Hepatic stellate cell (primary cell): ENCODE measurements at regions not wholly inside any gene's neighbourhood (a gene's known extent, or its start where the extent isn't known, plus 50 kb on each side); places are given as distances from the start of the nearest gene placed in this dataset.

ENCODE experiments used
- DNase-seq: peaks from one replicate; pipeline ENCODE4 v3.0.0; 2011; ENCODE audit warnings: low spot score

DNA sequence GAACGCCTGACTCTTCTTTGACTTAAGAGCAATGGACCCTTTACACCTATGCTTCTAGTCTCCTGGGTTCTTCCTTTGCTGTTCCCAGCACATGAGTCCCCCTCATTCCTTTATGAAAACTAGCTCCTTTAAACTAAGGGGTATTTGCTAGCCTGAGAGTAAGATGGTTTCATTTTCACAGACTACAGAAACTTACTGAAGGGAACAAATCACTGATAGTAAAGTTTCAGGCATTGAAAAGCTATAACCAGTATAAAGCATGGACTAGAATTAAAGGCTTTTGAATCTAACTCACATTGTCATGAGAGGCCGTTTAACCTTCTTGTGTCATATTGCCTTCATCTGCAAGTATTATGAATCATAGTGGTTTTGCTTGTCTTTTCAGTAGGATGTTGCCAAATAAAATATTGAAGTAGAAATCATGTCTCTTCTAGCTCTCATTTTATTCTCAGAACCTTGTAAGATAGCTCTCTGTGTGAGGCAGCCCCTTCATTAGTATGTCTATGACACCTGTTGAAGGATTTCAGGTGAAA lies 765.9 kb downstream of the NR2F2 start:
- DNase-seq, result no peak

DNA sequence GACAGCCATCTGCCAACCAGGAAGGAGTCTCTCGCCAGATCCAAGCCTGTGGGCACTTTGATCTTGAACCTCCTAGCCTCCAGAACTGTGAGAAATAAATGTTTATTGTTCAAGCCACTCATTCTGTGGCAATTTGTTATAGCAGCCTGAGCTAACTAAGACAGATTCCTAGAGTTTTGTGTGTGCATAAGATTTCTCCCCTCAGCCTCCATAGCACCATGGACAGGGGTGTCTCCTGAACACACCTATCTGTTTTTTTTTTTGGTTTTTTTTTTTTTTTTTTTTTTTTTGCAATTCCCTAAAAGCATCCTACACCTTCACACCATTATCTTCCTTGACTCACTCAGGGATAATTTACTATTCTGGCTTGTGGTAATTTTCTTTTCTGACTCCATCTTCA lies 768.5 kb downstream of the NR2F2 start:
- DNase-seq, result no peak

DNA sequence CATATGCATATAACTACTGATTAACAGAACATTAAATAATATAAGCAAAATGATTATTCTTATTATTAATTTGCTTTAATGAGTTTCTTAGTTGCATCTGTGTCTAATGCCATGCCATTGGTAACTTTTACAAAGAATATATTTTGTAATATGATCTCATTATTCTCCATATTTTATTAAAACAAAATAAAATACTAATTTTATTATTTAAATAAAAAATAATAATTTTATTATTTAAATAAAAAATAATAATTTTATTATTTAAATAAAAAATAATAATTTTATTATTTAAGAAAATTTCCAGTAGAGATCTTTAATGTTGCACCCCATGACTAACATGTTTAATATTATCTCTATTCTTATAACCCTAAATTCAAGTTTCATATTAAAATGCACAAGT lies 771.1 kb downstream of the NR2F2 start:
- DNase-seq, result no peak

DNA sequence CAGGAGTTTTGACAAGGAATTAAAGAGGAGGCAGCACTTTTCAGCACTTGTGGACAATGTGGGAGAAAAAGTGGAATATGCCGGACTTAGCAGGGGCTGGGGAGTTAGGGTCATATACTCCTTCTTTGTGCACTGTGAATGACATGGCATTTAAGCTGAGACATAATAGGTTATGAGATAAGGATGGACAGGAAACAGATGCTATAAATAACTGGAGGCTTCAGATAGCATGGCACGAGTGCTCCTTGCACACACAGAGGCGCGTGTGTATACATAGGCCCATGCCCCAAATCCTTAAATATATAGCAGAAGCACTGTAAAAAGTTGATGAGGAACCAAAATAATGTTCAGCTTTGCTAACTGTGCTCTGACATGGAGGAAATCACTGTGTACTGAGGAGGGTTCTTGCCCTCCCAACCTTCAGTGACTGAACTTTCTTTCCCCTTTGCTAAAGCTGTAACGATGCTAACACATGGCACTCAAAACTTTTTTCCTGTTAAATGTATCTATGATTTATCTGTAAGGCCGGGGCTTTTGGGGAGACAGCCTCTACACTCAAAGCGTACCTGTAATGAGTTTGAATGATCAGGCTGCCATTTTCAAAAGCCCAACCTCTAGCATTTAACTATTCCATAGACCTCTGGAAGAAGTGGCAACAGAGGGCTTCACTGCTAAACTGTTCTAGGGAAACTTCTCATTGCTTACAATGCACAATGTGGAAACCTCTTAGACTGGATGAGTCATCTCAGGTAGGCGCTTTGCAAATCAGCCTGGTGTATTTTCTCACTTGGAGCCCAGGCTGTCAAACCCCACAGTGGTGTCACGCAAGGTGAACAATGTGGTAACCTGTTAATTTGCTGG lies 784.6 kb downstream of the NR2F2 start:
- no peak for DNase-seq

DNA sequence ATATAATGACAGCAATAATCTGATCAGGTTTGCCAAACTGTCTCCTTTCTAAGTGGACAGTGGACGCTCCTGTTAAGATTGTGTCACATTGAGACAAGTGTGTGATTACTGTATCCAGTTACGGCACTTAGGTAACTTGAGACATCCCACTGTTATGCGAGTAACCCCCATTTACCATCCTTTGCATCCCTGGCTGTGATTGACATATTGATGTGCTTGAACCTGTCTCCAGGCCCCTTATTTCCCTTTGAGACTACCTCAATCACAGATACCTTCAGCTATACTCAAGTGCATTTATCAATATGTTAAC lies 785.2 kb downstream of the NR2F2 start:
- DNase-seq, result no peak

DNA sequence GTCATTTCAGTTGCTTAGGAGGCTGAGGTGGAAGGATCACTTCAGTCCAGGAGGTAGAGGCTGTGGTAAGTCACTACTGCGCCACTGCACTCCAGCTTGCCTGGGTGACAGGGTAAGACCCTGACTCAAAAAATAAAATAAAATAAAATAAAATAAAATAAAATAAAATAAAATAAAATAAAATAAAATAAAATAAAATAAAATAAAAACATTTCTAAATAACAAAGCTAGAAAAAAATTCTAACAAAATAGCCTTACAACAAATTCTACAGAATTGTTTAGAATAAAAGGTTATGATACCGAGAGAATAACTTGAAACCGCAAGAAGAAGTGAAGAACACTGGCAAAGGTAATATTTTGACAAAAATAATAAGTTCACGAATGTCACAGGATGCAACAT lies 794.3 kb downstream of the NR2F2 start:
- DNase-seq, result no peak

DNA sequence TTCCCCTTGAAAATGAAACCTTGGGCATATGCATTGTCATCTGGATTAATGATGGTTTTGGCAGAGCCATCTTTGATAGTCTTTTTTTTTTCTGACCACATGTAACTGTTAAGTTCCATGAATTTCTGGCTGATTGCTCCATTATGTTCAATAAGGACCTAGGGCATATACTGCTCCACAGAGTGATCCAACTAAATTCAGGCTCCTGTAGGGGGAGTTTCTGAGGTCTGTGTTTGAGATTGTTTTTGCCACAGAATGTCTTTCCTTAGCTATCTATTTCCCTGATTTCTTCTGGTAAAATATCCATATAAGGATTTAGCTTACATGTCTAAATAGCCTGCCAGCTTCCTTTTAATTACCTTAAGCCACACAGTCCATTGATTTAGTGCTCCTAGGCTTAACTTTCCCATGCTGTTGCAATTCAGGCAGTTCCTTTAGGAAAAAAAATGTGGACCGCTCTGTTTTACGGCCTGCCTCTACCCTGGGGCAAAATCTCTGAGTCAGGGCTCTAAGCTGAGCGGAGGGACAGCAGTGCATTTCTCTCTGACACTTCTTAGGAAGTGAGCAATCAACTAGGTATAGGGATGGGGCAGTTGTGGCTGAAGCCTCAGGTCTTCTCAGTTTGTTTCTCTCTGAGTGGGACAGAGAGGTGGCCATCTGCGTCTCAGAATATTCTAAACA lies 796.2 kb downstream of the NR2F2 start:
- DNase-seq, result no peak

DNA sequence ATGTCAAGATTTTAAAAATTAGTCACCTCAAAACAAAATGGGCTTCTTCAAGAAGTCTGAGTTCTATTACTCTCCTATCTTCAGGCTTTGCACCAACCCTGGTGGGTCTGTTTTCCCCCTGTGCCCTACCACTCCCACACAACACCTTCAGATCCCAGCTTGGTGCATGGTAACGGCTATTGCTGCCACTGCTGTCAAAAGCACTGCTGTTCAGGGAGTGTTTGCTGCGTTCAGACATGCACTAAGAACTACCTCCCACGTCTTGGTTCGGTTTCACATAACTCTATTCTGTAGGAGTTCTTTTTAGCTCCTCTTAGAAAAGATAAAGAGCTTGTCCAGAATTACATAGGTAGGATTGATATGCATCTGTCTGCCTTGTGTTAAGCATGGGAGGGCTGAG lies 799.2 kb downstream of the NR2F2 start:
- no peak for DNase-seq

DNA sequence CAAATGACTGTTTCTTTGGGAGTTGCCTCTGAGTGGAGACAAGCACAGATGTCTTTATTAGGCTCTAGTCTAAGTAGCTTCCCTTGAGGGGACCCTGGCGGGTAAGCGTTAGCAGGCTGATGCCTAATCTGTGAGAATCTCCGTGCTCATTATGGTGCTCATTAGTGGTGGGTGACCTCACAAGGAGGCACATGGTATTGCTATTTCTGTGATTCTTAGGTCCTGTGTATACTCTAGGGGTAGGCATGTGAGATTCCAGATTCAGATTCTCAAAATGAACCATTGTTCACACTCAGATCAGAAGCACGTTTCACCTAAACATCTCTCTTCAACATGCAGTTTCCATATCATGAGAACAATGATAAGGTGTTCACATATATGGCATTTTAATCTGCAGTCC lies 809.7 kb downstream of the NR2F2 start:
- DNase-seq, result no peak

DNA sequence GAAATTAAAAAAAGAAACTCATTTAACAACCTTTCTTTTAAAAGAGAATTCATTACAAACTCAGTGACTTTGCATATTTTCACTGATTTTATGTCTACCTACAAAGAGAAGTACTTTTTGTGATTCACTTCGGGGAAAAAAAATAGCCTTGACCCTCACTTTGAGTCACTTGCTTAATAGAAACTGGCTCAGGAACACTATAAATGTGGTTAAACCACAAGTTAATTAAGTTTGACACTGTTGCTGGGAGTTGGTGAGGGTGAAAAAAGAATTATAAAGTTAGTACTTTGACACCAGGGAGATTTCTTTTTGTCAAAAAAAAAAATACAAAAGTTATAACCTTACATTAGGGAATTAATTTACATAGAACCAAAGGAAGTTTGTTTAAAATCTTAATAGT lies 810.9 kb downstream of the NR2F2 start:
- DNase-seq, result no peak

DNA sequence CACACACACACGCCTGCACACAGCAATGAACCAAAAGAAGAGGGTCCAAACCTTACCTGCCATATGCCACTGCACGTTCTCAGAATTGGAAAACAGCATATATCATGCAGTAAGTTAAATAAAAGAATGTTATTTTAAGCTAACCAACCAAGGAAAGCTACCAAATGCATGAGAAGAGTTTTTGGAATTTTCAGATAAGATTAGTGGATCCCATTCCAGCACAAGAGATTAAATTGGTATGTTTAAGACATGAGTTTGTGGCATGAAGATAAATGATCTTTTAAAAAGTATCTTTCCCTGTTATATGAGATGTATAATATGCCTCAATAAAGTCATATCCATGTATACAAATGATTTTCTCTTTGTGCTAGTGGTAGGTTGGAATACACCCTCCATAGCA lies 811.4 kb downstream of the NR2F2 start:
- DNase-seq, result no peak

DNA sequence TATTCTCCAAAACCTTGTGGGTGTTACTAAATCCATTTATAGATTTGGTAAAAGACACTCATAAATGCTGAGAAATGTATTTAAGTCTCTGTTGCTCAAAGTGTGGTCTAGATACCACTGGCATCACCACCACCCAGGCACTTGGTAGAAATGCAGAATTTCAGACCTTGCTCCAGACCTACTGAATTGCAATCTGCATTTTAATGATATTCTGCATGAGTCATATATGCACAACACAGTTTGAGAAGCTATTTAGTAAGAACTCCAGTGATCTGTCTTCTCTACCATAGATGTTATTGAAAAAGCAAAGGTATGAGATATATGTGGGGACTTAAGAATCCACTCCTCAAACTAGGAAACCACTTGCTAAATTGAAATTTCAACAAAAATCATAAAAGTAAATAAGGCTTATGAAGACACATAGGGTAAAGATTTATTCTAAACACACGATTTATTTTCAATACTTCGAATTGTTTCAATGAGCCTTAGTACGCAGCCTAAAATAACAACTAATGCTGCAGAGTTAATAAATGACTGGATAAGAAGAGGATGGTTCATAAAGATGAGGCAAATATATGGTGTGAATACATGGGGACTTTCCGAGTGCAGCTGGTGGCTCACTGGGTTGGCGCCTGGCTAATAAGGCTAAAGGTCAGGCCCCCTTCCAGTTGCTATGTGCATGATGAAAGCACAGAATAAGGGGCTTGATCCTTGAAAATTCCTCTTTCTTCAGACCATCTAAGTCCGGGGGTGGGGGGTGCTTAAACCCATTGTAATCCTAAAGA lies 813.3 kb downstream of the NR2F2 start:
- DNase-seq, result no peak

DNA sequence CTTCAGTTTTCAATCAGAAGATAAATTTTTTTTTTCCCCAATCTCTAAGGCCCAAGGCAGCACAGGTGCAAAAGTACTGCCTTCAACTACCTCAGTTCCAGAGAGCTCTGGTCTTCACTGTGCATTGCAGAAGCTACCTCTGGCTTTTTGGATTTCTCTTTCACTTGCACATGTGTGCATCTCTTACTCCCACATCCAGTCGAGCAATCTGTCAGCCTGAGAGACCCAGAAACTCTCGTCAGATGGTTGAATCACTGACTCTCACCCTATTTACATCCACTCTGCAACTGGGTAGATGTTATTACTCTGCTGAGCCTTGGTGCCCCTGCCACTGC lies 813.8 kb downstream of the NR2F2 start:
- no peak for DNase-seq

DNA sequence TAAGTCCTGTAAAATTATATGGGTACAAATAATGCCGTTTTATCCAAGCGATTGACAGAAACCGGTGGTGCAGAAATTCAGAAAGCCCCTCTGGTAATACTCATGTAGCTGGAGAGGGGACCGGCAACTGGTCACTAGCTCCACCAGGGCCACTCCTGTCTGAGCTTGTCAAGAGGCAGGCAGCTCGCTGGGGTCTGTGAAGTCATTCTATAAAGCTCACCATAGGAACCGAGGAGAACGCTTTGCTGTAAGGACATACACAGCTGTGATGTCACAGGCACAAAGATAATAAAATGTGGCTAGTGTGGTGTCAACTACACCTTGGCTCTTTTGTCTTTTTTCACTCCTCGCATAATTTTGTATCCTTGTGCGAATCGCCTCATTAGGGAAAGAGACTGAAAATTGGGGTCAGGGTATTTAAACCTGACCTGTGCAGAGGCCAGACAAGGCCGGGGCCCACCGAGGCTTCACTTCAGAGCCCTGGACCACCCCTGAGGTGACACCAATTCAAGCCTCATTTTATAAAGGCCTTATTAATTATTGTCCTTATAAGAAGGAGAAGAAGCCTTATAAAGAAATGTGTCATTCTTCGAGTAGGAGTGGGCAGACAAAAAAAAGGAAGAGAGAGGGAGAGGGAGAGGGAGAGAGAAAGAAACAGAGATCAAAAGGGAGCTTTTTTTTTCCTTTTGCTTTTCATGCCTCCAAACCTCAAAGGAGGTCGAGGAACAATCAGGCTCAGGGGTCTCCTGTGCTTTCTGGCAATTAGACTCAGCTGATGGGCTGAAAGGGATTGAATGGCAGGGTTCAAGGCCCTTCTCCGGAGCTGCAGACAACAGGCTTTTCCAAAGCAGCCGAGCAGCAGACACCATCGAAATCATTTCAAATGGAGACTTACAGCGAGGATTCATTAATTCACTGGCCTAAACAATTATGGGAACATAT lies 813.3 kb upstream of the ARRDC4 start:
- no peak for DNase-seq

DNA sequence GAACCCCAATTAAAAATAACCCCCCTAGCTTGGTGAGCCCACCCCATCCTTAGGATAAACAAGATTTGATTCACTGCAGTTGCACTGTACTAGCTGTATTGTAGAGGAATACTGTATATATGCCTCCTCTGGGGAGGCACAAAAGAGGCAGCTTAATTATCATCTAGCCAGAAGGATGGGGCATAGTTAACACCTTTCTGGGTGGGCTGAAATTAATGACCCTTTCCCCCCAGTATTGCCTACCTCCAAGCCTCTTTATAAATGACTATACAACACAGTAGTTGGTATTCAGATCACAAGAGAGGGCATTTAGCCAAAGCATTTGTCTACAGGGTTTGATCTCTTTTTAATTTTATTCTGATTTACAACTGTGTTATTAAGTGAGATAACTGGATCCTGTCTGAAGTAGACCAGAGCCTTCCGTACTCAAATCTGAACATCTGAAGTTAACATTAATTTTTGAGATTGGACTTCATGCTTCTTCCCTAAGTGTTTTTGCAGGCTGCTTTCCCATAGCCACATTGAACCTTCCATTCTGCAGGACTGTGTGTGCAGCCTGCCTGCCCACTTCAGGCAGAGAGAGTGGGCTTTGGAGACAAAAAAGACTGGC lies 807.0 kb upstream of the ARRDC4 start:
- no peak for DNase-seq

DNA sequence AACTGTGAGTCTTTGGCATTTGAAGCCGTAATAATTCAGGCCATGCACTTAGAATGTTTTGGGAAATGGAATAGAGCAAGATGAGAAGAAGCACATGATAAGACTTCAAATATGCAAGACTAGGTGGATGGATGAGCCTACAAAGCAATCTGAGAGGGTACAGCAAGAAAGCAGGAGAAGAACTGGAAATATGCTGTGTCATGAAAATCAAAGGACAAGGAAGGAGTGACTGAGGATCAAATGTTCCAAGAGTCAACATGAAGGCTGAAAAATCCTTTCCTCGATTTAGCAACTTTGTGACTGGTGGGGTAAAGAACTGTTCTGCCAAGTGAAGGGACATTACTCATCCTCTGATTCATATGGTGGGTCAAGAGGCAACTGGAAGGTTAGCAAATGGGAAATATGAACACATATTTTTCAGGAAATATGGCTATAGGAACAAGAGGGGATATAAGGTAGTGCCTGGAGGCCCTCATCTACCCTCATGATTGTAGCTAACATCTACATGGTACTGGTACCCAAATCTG lies 803.7 kb upstream of the ARRDC4 start:
- DNase-seq, result no peak

DNA sequence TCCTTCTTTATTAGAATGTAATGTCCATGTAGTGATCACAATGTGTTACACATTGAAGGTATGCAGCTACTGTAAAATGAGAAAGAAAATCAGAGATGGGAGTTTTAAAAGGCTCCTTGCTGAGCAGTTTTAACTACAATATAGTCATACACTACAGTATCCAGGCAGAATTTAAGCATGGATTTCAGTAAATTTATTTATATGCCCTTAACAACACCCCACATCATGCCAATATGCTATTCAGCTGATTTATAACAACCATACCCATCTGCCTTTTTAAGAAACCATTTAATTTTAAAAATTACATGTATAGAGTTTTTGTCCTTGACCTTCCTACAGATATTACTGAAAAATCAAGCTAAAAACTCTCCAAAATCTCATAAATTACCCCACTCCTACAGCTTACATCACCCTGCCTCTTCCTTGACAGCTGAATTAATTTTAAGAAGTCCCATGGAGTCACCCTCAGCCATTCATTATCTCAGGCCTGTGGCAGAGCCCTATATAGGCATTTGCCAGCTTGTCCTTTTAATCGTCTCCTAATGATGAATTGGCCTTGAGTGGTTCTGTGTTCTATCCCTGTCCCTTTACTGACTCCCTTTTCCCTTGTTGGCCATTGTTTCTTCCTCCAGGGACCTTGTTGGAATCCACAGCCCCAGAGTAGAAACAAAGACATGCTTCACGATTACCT lies 797.6 kb upstream of the ARRDC4 start:
- no peak for DNase-seq

DNA sequence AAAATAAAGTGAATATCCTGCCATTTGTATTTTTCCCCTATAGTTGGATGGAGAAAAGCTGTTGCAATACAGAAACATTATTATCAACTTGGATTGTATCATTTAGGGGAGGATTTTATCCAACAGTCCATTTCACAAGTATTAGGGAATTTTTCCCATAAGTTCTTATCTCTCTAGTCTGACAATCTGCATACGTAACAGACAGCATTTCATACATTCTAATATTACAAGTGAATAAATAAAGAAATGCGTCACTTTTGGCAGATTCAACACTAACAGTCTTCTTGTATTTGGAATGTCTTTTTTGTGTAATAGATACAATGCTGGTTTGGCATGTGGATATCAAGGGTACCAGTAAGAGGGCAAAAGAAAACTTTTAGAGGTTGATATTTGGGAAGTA lies 795.3 kb upstream of the ARRDC4 start:
- DNase-seq, result no peak

DNA sequence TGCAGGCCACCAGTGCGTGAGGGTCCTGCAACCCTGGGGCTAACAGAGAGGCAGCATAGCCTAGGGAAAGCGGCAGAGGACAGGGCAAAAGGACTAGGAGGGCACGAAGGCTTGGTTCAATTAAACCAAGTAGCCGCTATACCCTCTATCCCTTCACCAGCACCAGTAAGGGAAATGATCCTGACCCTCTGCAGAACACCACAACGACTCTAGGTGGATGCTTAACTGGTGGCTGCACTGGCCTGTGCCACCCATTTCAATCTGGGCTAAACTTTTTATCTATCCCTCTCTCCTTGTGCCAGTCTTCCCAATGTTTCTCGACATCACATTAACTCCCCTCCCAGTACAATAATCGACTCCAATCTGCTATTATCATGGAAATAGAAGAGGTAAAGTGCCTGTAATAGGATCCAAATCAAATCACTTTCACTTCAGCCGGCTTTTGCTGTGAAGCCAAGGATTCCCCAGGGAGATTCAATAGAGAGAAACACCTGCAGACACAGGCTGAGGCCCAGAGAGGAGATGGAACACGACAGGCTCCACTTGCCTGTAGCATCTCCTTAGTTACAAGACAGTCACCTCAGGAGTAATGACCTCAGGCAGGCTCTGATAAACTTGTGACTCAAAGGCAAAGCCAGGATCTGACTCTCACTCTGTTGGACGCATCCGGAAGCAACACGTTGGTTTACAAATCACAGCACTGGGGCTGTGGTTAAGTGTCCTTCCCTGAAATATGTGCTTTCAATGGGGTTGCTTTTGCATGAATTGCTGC lies 791.6 kb upstream of the ARRDC4 start:
- DNase-seq, result no peak

DNA sequence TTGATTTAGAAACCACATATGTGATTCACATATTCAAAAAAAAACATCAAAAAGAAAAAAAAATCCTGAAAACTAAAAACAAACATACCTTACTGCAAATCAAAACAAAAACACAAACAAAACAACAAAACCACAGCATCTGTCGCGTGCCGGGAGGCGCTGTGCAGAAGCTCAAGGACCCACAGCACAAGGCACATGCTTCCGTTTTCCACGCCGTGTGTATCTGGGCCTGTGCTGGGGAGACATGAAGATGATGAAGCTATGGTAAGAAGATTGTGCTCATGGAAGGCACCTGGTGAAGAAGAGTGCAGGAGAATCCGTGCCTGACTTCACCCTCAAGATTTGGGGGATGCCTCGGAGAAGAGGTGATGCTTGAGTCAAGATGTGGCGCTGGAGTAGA lies 788.9 kb upstream of the ARRDC4 start:
- no peak for DNase-seq
